Thyroid gland (tissue), 4 donors: ENCODE measurements at regions not wholly inside any gene's neighbourhood (a gene's known extent, or its start where the extent isn't known, plus 50 kb on each side); places are given as distances from the start of the nearest gene placed in this dataset.

Experiments
- DNase-seq, 2 donors: peaks; one replicate each; pipeline ENCODE4 v3.0.0-alpha.2; 2019
- H3K27ac ChIP-seq, 3 donors: fragments of 200-600 bp; sonication (generic); 1 replicate in 2 of 3; 2 replicates in 1 of 3; pipeline ENCODE4 v1.5.1; 2016 to 2019; ENCODE audit warnings: mild to moderate bottlenecking in 1 of 3, moderate library complexity in 1 of 3
- H3K27me3 ChIP-seq: fragments of 200-600 bp; sonication (generic); one replicate; pipeline ENCODE4 v1.5.1; 2019
- H3K36me3 ChIP-seq, 2 donors: fragments of 200-600 bp; sonication (generic); one replicate each; pipeline ENCODE4 v1.5.1; 2016 to 2019
- H3K4me1 ChIP-seq, 2 donors: fragments of 200-600 bp; sonication (generic); one replicate each; pipeline ENCODE4 v1.5.1; 2017 to 2019
- H3K4me3 ChIP-seq, 3 donors: fragments of 200-600 bp; sonication (generic); replicated peaks in 1 of 3; 1 replicate in 2 of 3; 2 replicates in 1 of 3; pipeline ENCODE4 v1.5.1; 2016; ENCODE audit warnings: mild to moderate bottlenecking in 1 of 3
- H3K9me3 ChIP-seq: fragments of 200-600 bp; sonication (generic); one replicate; pipeline ENCODE4 v1.5.1; 2017
- CTCF ChIP-seq, 6 experiments: fragments of 200-600 bp in 3 of 6; fragments of 450-650 bp in 3 of 6; sonication (generic) in 3 of 6; IDR thresholded peaks; one replicate each; pipeline ENCODE4 v1.5.1; 2016 to 2019; ENCODE audit warnings: antibody characterized with exemption in 6 of 6, mild to moderate bottlenecking in 2 of 6, inconsistent platforms in 1 of 6, moderate library complexity in 1 of 6
- POLR2A ChIP-seq, 2 donors: fragments of 450-650 bp; IDR thresholded peaks; one replicate each; pipeline ENCODE4 v1.6.1; 2017; ENCODE audit warnings: antibody characterized with exemption in 2 of 2, mild to moderate bottlenecking in 2 of 2, moderate library complexity in 1 of 2
- WGBS, 2 donors: methylation state at CpG; one replicate each; pipeline ENCODE4 v1.1.5; 2017; 5-methylcytosine and 5-hydroxymethylcytosine counted together
- intact Hi-C: fragments of 100-400 bp; cut with DNase I; formaldehyde crosslinking; loops from one replicate; pipeline ENCODE4 v1.15.1; 2023

DNA sequence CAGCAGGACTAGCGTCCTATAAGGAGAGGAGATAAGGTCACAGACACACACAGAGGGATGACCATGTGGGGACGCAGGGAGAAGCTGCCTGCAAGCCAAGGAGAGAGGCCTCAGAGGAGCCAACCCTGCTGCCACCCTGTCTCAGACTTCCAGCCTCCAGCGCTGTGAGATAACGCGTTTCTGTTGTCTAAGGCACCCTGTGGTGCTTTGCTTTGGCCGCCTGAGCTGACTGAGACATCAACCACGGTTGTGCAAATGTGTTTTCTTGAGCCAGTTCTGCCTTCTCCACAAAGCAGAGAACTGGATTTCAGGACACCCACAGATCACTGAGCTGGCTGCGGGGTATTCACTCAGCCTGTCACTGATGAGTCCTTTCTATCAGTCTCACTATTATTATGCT, 149.1 kb downstream of the NXNL2 start:
- Histone ChIP-seq H3K36me3 (no peaks in the 10 kb centered on the region), H3K4me1 (no peaks in the 10 kb centered on the region), H3K9me3 (no peaks in the 10 kb centered on the region), H3K27me3 (no peaks in the 10 kb centered on the region), H3K4me3 (no peak overlapping the region), H3K27ac (no peak overlapping the region)
- DNase-seq: no peak
- 86 to 91% methylated on average over 8 of the region's 8 CpGs for WGBS, 2 donors
- TF ChIP-seq POLR2A (IDR thresholded peaks at IDR 0.05) (no peak), CTCF (IDR thresholded peaks at IDR 0.05) (no peak)
- intact Hi-C loops: no loop called here

DNA sequence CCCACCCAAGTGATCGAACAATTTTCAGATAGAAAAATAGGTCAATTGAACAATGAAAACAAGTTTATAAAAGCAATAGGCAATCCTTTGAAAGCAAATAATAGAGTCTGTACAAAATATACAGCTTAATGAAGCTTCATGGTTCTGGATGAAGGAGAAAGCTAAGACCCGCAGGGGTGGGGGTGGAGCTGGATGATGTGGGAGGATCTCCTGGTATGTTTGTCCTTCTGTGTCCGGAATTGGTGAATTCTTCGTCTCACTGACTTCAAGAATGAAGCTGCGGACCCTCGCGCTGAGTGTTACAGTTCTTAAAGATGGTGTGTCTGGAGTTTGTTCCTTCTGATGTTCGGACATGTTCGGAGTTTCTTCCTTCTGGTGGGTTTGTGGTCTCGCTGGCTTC, 149.9 kb downstream of the NXNL2 start:
- Histone ChIP-seq H3K9me3 (no peaks in the 10 kb centered on the region), H3K4me1 (no peaks in the 10 kb centered on the region), H3K27me3 (no peaks in the 10 kb centered on the region), H3K36me3 (no peaks in the 10 kb centered on the region), H3K27ac (no peak overlapping the region), H3K4me3 (no peak overlapping the region)
- DNase-seq: no peak
- intact Hi-C loops: no loop called here
- TF ChIP-seq CTCF (IDR thresholded peaks at IDR 0.05) (no peak), POLR2A (IDR thresholded peaks at IDR 0.05) (no peak)
- WGBS, 2 donors: 72 to 83% methylated on average over 10 of the region's 10 CpGs

DNA sequence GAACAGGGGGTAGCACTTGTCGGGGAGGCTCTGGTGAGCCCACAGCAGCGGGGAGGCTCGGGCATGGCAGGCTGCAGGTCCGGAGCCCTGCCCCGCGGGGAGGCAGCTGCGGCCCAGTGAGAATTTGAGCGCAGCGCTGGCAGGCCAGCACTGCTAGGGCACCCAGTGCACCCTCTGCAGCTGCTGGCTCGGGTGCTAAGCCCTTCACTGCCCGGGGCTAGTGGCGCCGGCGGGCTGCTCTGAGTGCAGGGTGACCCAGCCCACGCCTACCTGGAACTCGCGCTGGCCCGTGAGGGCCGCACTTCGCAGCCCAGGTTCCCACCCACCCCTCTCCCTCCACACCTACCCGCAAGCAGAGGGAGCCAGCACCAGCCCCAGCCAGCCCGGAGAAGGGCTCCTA, 151.0 kb downstream of the NXNL2 start:
- no peaks in the 10 kb centered on the region for H3K27me3 ChIP-seq
- H3K27ac ChIP-seq: no peak overlapping the region
- intact Hi-C loops: no loop called here
- WGBS, 2 donors: 96 to 98% methylated on average over 9 to 10 of the region's 22 CpGs
- TF ChIP-seq CTCF (IDR thresholded peaks at IDR 0.05): no peak
- no peak for TF ChIP-seq POLR2A (IDR thresholded peaks at IDR 0.05)
- no peak for DNase-seq
- H3K4me3 ChIP-seq: no peak overlapping the region
- H3K9me3 ChIP-seq: no peaks in the 10 kb centered on the region
- no peaks in the 10 kb centered on the region for H3K36me3 ChIP-seq
- no peaks in the 10 kb centered on the region for H3K4me1 ChIP-seq

- intact Hi-C loops: no loop called here
- no peaks in the 10 kb centered on the region for H3K27me3 ChIP-seq
- no peaks in the 10 kb centered on the region for H3K36me3 ChIP-seq
- 85% methylated on average over 6 of the region's 6 CpGs for WGBS, 2 donors
- H3K27ac ChIP-seq: no peak overlapping the region
- H3K4me3 ChIP-seq: no peak overlapping the region
- TF ChIP-seq POLR2A (IDR thresholded peaks at IDR 0.05) (no peak), CTCF (IDR thresholded peaks at IDR 0.05) (no peak)
- peaks cover 11 to 12% of the 10 kb centered on the region in 2 donors for H3K4me1 ChIP-seq
- H3K9me3 ChIP-seq: no peaks in the 10 kb centered on the region
- no peak for DNase-seq
Observed at GRCh38 chr9:88689509-88690298, 154.7 kb downstream of the NXNL2 start.

DNA sequence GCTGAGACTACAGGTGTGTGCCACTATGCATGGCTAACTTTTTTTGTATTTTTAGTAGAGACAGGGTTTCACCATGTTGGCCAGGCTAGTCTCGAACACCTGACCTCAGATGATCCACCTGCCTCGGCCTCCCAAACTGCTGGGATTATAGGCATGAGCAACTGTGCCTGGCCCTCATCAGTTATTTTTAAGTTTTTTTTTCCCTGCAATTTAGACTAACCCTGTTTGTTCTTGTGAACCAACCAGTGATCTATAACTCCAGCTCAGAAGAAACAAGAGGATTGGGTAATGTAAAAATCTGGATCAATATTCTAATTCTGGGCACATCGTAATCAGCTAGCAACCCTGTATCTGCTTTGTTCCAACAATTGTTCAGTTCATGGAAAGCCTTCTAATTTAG, 155.7 kb downstream of the NXNL2 start:
- TF ChIP-seq POLR2A (IDR thresholded peaks at IDR 0.05): no peak
- no peak for TF ChIP-seq CTCF (IDR thresholded peaks at IDR 0.05)
- intact Hi-C loops: no loop called here
- Histone ChIP-seq H3K4me3 (no peak overlapping the region), H3K27ac (no peak overlapping the region), H3K9me3 (no peaks in the 10 kb centered on the region), H3K27me3 (no peaks in the 10 kb centered on the region), H3K36me3 (no peaks in the 10 kb centered on the region), H3K4me1 (peaks cover 16 to 18% of the 10 kb centered on the region in 2 donors)
- WGBS, 2 donors: 87 to 99% methylated on average over 3 of the region's 3 CpGs
- DNase-seq: no peak
